Neuronal stem cell (in vitro differentiated cells): ENCODE measurements at regions not wholly inside any gene's neighbourhood (a gene's known extent, or its start where the extent isn't known, plus 50 kb on each side); places are given as distances from the start of the nearest gene placed in this dataset.
A peak's percentile ranks its signal among the peaks of the same experiment; 100 is the strongest.
"Not testable (repeated sequence)": the region's sequence is repeated elsewhere in the genome, so short reads cannot be mapped to it uniquely, and the experiment has no call there.

Source experiments
- DNase-seq: peaks from one replicate; pipeline ENCODE4 v3.0.0-alpha.2; 2013; ENCODE audit warnings: low spot score
- H2AFZ ChIP-seq: one replicate; pipeline ENCODE4 v1.6.1; 2013; ENCODE audit warnings: mild to moderate bottlenecking, low read length, inconsistent platforms
- H2AK5ac ChIP-seq: 2 replicates; pipeline ENCODE4 v1.6.1; 2013; ENCODE audit warnings: low read depth, mild to moderate bottlenecking, inconsistent platforms, low read length, moderate library complexity, mixed read lengths
- H2BK120ac ChIP-seq: 2 replicates; pipeline ENCODE4 v1.6.1; 2013; ENCODE audit warnings: low read depth, mild to moderate bottlenecking, inconsistent platforms, low read length, moderate library complexity, mixed read lengths
- H2BK12ac ChIP-seq: one replicate; pipeline ENCODE4 v1.6.1; 2013; ENCODE audit warnings: low read length, inconsistent platforms
- H2BK15ac ChIP-seq: 2 replicates; pipeline ENCODE4 v1.6.1; 2013; ENCODE audit warnings: mild to moderate bottlenecking, low read length, inconsistent platforms, mixed read lengths
- H2BK5ac ChIP-seq: one replicate; pipeline ENCODE4 v1.6.1; 2013; ENCODE audit warnings: inconsistent platforms, mild to moderate bottlenecking, low read length, moderate library complexity
- H3K14ac ChIP-seq: one replicate; pipeline ENCODE4 v1.6.1; 2013; ENCODE audit warnings: low read length, inconsistent platforms
- H3K18ac ChIP-seq: 2 replicates; pipeline ENCODE4 v1.6.1; 2013; ENCODE audit warnings: low read length, inconsistent platforms
- H3K23ac ChIP-seq: 2 replicates; pipeline ENCODE4 v1.6.1; 2013; ENCODE audit warnings: low read depth, mild to moderate bottlenecking, mixed read lengths, low read length, inconsistent platforms; ENCODE audit not compliant: poor library complexity
- H3K27ac ChIP-seq: replicated peaks from 3 replicates; pipeline ENCODE4 v1.5.1; 2013; ENCODE audit warnings: low read length, inconsistent platforms
- H3K27me3 ChIP-seq, 3 experiments: 2 replicates each; pipeline ENCODE4 v1.6.1; 2013; ENCODE audit warnings: low read length in 3 of 3, mild to moderate bottlenecking in 2 of 3, inconsistent platforms in 1 of 3, low read depth in 1 of 3, mixed read lengths in 1 of 3, moderate library complexity in 1 of 3; ENCODE audit not compliant: control insufficient read depth in 3 of 3, insufficient read depth in 3 of 3
- H3K36me3 ChIP-seq, 2 donors: replicated peaks in 1 of 2; 2 replicates each; pipeline ENCODE4 v1.6.1; 2013; ENCODE audit warnings: low read length in 2 of 2; ENCODE audit not compliant: control insufficient read depth in 2 of 2, insufficient read depth in 2 of 2
- H3K4ac ChIP-seq: 2 replicates; pipeline ENCODE4 v1.6.1; 2013; ENCODE audit warnings: inconsistent platforms, mild to moderate bottlenecking, low read length, moderate library complexity
- H3K4me1 ChIP-seq, 2 donors: 1 replicate in 1 of 2; 2 replicates in 1 of 2; pipeline ENCODE4 v1.6.1; 2013; ENCODE audit warnings: low read length in 2 of 2, low read depth in 1 of 2; ENCODE audit not compliant: control insufficient read depth in 2 of 2, insufficient read depth in 1 of 2
- H3K4me2 ChIP-seq: one replicate; pipeline ENCODE4 v1.6.1; 2013; ENCODE audit warnings: mild to moderate bottlenecking, low read length, inconsistent platforms; ENCODE audit not compliant: insufficient read depth, poor library complexity, severe bottlenecking
- H3K4me3 ChIP-seq, 2 donors: 2 replicates each; pipeline ENCODE4 v1.5.1; 2013; ENCODE audit warnings: low read length in 2 of 2, mild to moderate bottlenecking in 2 of 2, inconsistent platforms in 1 of 2, moderate library complexity in 1 of 2
- H3K79me1 ChIP-seq: one replicate; pipeline ENCODE4 v1.6.1; 2013; ENCODE audit warnings: low read depth, mild to moderate bottlenecking, inconsistent platforms, low read length, moderate library complexity
- H3K9ac ChIP-seq: one replicate; pipeline ENCODE4 v1.6.1; 2013; ENCODE audit warnings: mild to moderate bottlenecking, low read depth, low read length, inconsistent platforms; ENCODE audit not compliant: poor library complexity
- H3K9me3 ChIP-seq, 2 donors: replicated peaks in 1 of 2; 2 replicates each; pipeline versions ENCODE3 to v1.6.1; 2013; ENCODE audit warnings: low read length in 2 of 2, mild to moderate bottlenecking in 2 of 2, inconsistent platforms in 1 of 2, low read depth in 1 of 2, mixed read lengths in 1 of 2, moderate library complexity in 1 of 2; ENCODE audit not compliant: control insufficient read depth in 2 of 2, insufficient read depth in 1 of 2
- H4K8ac ChIP-seq: one replicate; pipeline ENCODE4 v1.6.1; 2013; ENCODE audit warnings: low read depth, mild to moderate bottlenecking, inconsistent platforms, low read length, moderate library complexity
- H4K91ac ChIP-seq: one replicate; pipeline ENCODE4 v1.6.1; 2013; ENCODE audit warnings: low read length, low read depth, mild to moderate bottlenecking, inconsistent platforms; ENCODE audit not compliant: poor library complexity
- WGBS, 2 donors: extraction: QIAGEN DNeasy Blood & Tissue Kit; methylation state at CpG; one replicate each; pipeline ENCODE4 v1.1.7; 2013; ENCODE audit warnings: missing lambda C conversion rate in 2 of 2, mixed read lengths in 1 of 2; ENCODE audit not compliant: insufficient read length in 2 of 2, insufficient replicate concordance in 1 of 2; ENCODE audit errors: extremely low coverage in 2 of 2; 5-methylcytosine and 5-hydroxymethylcytosine counted together

DNA sequence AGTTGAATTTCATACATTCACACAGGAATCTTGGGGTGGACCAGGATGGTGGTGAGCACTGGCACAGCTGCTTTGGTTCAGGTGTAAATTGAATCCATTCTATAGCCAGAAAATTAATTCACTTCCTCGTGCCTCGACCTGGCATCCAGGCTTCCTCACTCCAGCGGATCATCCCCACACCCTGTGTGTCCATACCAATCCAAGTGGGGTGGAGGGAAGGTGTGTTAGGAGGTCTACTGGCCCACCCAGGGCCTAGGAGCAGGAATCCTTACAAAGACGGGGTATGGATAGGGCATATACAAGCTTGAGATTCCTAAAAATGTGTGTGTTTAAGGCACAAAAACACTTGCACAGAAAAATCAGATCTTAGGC is 81.8 kb upstream of the SLC24A3 start:
- Histone ChIP-seq H4K91ac (no peak overlapping the region), H3K14ac (no peak overlapping the region), H2AK5ac (no peak overlapping the region), H4K8ac (peak overlapping the region; percentile 9), H3K4ac (no peak overlapping the region), H2BK15ac (no peak overlapping the region), H3K36me3 (no peaks in the 10 kb centered on the region), H3K4me2 (no peak overlapping the region), H2AFZ (no peak overlapping the region), H3K27me3 (no peaks in the 10 kb centered on the region), H3K4me1 (peaks cover 0 to 2% of the 10 kb centered on the region in 2 donors), H3K4me3 (no peak overlapping the region), H2BK12ac (no peak overlapping the region), H3K23ac (no peak overlapping the region), H3K27ac (no peak overlapping the region), H3K79me1 (no peaks in the 10 kb centered on the region), H2BK5ac (no peak overlapping the region), H3K9me3 (peaks cover 0 to 2% of the 10 kb centered on the region in 2 donors), H3K18ac (no peak overlapping the region), H2BK120ac (no peak overlapping the region), H3K9ac (no peak overlapping the region)
- no peak for DNase-seq
- WGBS, 2 donors: no CpG with 5 or more reads among the region's 4 CpGs

DNA sequence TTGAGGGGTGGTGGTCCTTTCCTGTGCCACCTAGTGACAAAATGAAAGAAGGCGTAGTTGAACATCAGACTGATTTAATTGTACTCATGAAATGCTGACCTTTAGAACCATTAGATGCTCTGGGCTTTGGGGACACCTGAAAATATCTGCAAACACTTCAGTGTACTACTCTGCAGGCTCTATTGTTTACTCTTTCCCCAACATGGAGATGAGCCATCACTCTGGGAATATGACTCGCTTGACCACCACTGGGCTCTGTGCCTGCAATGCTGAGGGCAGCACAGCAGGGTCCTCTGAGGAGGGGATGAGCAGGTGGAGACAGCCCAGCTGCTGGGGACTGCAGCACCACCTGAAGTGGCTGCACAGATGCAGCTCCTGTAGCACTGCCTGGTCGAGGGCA is 74.8 kb upstream of the SLC24A3 start:
- H3K27ac ChIP-seq: no peak overlapping the region
- WGBS, 2 donors: no CpG with 5 or more reads among the region's 3 CpGs

DNA sequence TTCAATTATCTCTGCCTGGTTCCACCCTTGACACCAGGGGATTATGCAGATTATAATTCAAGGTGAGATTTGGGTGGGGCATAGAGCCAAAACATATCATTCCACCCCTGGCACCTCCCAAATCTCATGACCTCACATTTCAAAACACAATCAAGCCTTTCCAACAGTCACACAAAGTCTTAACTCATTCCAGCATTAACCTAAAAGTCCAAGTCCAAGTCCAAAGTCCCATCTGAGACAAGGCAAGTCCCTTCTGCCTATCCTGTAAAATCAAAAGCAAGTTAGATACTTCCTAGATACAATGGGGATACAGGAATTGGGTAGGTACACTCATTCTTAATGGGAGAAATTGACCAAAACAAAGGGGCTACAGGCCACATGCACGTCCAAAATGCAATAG is 73.7 kb upstream of the SLC24A3 start:
- Histone ChIP-seq H2BK5ac (no peak overlapping the region), H3K36me3 (no peaks in the 10 kb centered on the region), H3K4me2 (no peak overlapping the region), H2BK120ac (no peak overlapping the region), H3K18ac (no peak overlapping the region), H3K23ac (no peak overlapping the region), H3K4me1 (no peaks in the 10 kb centered on the region), H2AFZ (no peak overlapping the region), H3K9ac (no peak overlapping the region), H3K27me3 (no peaks in the 10 kb centered on the region), H3K79me1 (no peaks in the 10 kb centered on the region), H4K8ac (no peak overlapping the region), H2BK15ac (no peak overlapping the region), H3K4me3 (no peak overlapping the region), H3K9me3 (peaks cover 0 to 4% of the 10 kb centered on the region in 2 donors), H3K27ac (no peak overlapping the region), H4K91ac (no peak overlapping the region), H3K4ac (no peak overlapping the region), H3K14ac (no peak overlapping the region), H2AK5ac (no peak overlapping the region), H2BK12ac (no peak overlapping the region)
- no peak for DNase-seq
- WGBS, 2 donors: no CpG with 5 or more reads among the region's 1 CpG

More for the DNA sequence above, 74.8 kb upstream of the SLC24A3 start:
- Histone ChIP-seq H3K79me1 (no peaks in the 10 kb centered on the region), H3K4me2 (no peak overlapping the region), H2BK5ac (no peak overlapping the region), H2BK120ac (no peak overlapping the region), H3K18ac (no peak overlapping the region), H3K9me3 (peaks cover 0 to 4% of the 10 kb centered on the region in 2 donors), H4K8ac (no peak overlapping the region), H3K9ac (no peak overlapping the region), H3K4me1 (no peaks in the 10 kb centered on the region), H3K27me3 (no peaks in the 10 kb centered on the region), H3K14ac (no peak overlapping the region), H4K91ac (no peak overlapping the region), H2AK5ac (no peak overlapping the region), H2BK12ac (no peak overlapping the region), H3K4me3 (no peak overlapping the region), H2AFZ (no peak overlapping the region), H2BK15ac (no peak overlapping the region), H3K36me3 (no peaks in the 10 kb centered on the region), H3K4ac (no peak overlapping the region), H3K23ac (no peak overlapping the region)
- no peak for DNase-seq

DNA sequence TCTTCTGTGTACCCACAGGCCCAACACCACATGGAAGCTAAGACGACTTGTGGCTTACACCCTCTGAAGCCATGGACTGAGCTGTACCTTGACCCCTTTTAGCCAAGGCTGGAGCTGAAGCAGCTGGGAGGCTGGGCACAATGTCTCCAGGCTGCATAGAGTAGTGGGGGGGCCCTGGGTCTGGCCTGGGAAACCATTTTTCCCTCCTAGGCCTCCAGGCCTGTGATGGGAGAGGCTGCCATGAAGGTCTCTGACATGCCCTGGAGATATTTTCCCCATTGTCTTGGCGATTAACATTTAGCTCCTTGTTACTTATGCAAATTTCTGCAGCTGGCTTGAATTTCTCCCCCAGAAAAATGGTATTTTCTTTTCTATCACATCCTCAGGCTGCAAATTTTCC is 72.9 kb upstream of the SLC24A3 start:
- not testable (repeated sequence) for H3K14ac ChIP-seq, H4K91ac ChIP-seq, H3K23ac ChIP-seq, H3K4me2 ChIP-seq, DNase-seq, H3K18ac ChIP-seq, H2BK15ac ChIP-seq, H3K27me3 ChIP-seq, H3K4me1 ChIP-seq, H2BK12ac ChIP-seq, H2BK120ac ChIP-seq, H3K36me3 ChIP-seq, H3K79me1 ChIP-seq, H2AK5ac ChIP-seq, H3K27ac ChIP-seq, H2BK5ac ChIP-seq, H3K4ac ChIP-seq, H2AFZ ChIP-seq, H3K9ac ChIP-seq, H3K9me3 ChIP-seq, H4K8ac ChIP-seq, H3K4me3 ChIP-seq
- no CpG with 5 or more reads among the region's 2 CpGs for WGBS, 2 donors
